Smooth muscle cell (in vitro differentiated cells): ENCODE measurements at regions not wholly inside any gene's neighbourhood (a gene's known extent, or its start where the extent isn't known, plus 50 kb on each side); places are given as distances from the start of the nearest gene placed in this dataset.

Experiments used
- DNase-seq: peaks from one replicate; lab custom pipeline; 2025; ENCODE audit not compliant: unreplicated experiment; lab: John Stamatoyannopoulos, UW
- H2AFZ ChIP-seq: fragments of 200-600 bp; sonication (generic); 2 replicates; pipeline ENCODE4 v1.6.0; 2016; ENCODE audit warnings: antibody characterized with exemption, low read depth, mild to moderate bottlenecking
- H3F3A ChIP-seq: fragments of 200-600 bp; sonication (generic); 2 replicates; pipeline ENCODE4 v1.6.0; 2017; ENCODE audit warnings: antibody characterized with exemption, low read depth
- H3K27ac ChIP-seq: fragments of 200-600 bp; sonication (generic); 2 replicates; pipeline ENCODE4 v1.5.1; 2016; ENCODE audit warnings: low read depth, mild to moderate bottlenecking
- H3K27me3 ChIP-seq: fragments of 200-600 bp; sonication (generic); 2 replicates; pipeline ENCODE4 v1.6.1; 2016; ENCODE audit warnings: low read depth, mild to moderate bottlenecking
- H3K36me3 ChIP-seq: fragments of 200-600 bp; sonication (generic); 2 replicates; pipeline ENCODE4 v1.5.1; 2016; ENCODE audit warnings: low read depth
- H3K4me1 ChIP-seq: fragments of 200-600 bp; sonication (generic); 2 replicates; pipeline ENCODE4 v1.5.1; 2016; ENCODE audit warnings: low read depth
- H3K4me2 ChIP-seq: fragments of 200-600 bp; sonication (generic); 2 replicates; pipeline ENCODE4 v1.6.0; 2016; ENCODE audit warnings: mild to moderate bottlenecking
- H3K4me3 ChIP-seq: fragments of 200-600 bp; sonication (generic); 2 replicates; pipeline ENCODE4 v1.5.1; 2016; ENCODE audit warnings: mild to moderate bottlenecking
- H3K79me2 ChIP-seq: fragments of 200-600 bp; sonication (generic); 2 replicates; pipeline ENCODE4 v1.6.0; 2016; ENCODE audit warnings: low read depth, mild to moderate bottlenecking
- H3K9ac ChIP-seq: fragments of 200-600 bp; sonication (generic); 2 replicates; pipeline ENCODE4 v1.6.0; 2016; ENCODE audit warnings: low read depth
- H3K9me3 ChIP-seq: fragments of 200-600 bp; sonication (generic); replicated peaks from 2 replicates; pipeline ENCODE4 v1.5.1; 2016; ENCODE audit warnings: low read depth
- H4K20me1 ChIP-seq: fragments of 200-600 bp; sonication (generic); 2 replicates; pipeline ENCODE4 v1.6.0; 2016; ENCODE audit warnings: low read depth
- WGBS: methylation state at CpG from one replicate; pipeline ENCODE4 v1.1.7; 2016; ENCODE audit warnings: low lambda C conversion rate; 5-methylcytosine and 5-hydroxymethylcytosine counted together
- TF ChIP-seq, protein P1 (sequence below): fragments of 200-600 bp; sonication (generic); IDR thresholded peaks from 2 replicates; pipeline ENCODE4 v1.5.1; 2017; ENCODE audit warnings: borderline replicate concordance, mild to moderate bottlenecking, antibody characterized with exemption; ENCODE audit not compliant: insufficient read depth, poor library complexity, severe bottlenecking

GRCh38 chr1:80472145-80472544 is 1328.6 kb upstream of the ADGRL2 start:
- Histone ChIP-seq H3K36me3 (no peaks in the 10 kb centered on the region), H3K4me2 (no peak overlapping the region), H3K79me2 (no peaks in the 10 kb centered on the region), H3F3A (no peaks in the 10 kb centered on the region), H3K9me3 (no peaks in the 10 kb centered on the region), H2AFZ (no peak overlapping the region), H3K27me3 (no peaks in the 10 kb centered on the region), H3K4me3 (no peak overlapping the region), H3K9ac (no peak overlapping the region), H3K4me1 (no peaks in the 10 kb centered on the region), H3K27ac (no peak overlapping the region), H4K20me1 (no peaks in the 10 kb centered on the region)
- TF ChIP-seq, protein P1, sequence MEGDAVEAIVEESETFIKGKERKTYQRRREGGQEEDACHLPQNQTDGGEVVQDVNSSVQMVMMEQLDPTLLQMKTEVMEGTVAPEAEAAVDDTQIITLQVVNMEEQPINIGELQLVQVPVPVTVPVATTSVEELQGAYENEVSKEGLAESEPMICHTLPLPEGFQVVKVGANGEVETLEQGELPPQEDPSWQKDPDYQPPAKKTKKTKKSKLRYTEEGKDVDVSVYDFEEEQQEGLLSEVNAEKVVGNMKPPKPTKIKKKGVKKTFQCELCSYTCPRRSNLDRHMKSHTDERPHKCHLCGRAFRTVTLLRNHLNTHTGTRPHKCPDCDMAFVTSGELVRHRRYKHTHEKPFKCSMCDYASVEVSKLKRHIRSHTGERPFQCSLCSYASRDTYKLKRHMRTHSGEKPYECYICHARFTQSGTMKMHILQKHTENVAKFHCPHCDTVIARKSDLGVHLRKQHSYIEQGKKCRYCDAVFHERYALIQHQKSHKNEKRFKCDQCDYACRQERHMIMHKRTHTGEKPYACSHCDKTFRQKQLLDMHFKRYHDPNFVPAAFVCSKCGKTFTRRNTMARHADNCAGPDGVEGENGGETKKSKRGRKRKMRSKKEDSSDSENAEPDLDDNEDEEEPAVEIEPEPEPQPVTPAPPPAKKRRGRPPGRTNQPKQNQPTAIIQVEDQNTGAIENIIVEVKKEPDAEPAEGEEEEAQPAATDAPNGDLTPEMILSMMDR: no peak
- DNase-seq: no peak
- WGBS: 96% methylated on average over 1 of the region's 1 CpG

DNA sequence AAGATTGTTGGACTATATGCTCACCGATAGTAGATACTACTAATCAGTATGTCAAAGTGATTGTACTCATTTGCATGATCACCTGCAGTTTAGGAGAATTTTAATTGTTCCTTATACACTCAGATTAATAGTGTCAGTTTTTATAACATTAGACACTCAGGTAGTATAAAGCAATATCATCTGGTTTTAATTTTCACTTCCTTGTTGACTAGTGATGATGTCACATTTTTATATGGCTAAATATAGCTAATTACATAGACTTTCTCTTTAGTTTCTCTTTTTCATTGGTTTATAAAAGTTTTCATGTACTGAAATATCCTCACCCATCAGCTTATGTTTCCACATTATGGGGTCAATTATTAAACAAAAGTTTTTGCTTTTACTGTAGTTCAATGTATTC is 1332.4 kb upstream of the ADGRL2 start:
- no peak overlapping the region for H2AFZ ChIP-seq
- TF ChIP-seq, protein P1: no peak
- H3K79me2 ChIP-seq: no peaks in the 10 kb centered on the region
- no peak for DNase-seq
- no peaks in the 10 kb centered on the region for H3K9me3 ChIP-seq
- no peak overlapping the region for H3K4me2 ChIP-seq
- WGBS: 93% methylated on average over 1 of the region's 1 CpG
- H3K4me1 ChIP-seq: no peaks in the 10 kb centered on the region
- H3K9ac ChIP-seq: no peak overlapping the region
- no peaks in the 10 kb centered on the region for H3K27me3 ChIP-seq
- no peak overlapping the region for H3K27ac ChIP-seq
- H3K4me3 ChIP-seq: no peak overlapping the region
- H4K20me1 ChIP-seq: no peaks in the 10 kb centered on the region
- H3K36me3 ChIP-seq: no peaks in the 10 kb centered on the region
- no peaks in the 10 kb centered on the region for H3F3A ChIP-seq

- Histone ChIP-seq H3K79me2 (no peaks in the 10 kb centered on the region), H3F3A (no peaks in the 10 kb centered on the region), H2AFZ (no peak overlapping the region), H4K20me1 (no peaks in the 10 kb centered on the region), H3K4me3 (no peak overlapping the region), H3K4me1 (peaks cover 6% of the 10 kb centered on the region), H3K27ac (no peak overlapping the region), H3K36me3 (no peaks in the 10 kb centered on the region), H3K27me3 (no peaks in the 10 kb centered on the region), H3K9me3 (no peaks in the 10 kb centered on the region), H3K4me2 (no peak overlapping the region), H3K9ac (no peak overlapping the region)
- WGBS: 85% methylated on average over 1 of the region's 1 CpG
- TF ChIP-seq, protein P1: no peak
- DNase-seq: no peak
Measured at GRCh38 chr1:80462006-80462405, 1338.7 kb upstream of the ADGRL2 start.

- H2AFZ ChIP-seq: no peak overlapping the region
- no peak overlapping the region for H3K27ac ChIP-seq
- no peak overlapping the region for H3K4me3 ChIP-seq
- H3F3A ChIP-seq: no peaks in the 10 kb centered on the region
- no peaks in the 10 kb centered on the region for H3K36me3 ChIP-seq
- no peak overlapping the region for H3K4me2 ChIP-seq
- TF ChIP-seq, protein P1: no peak
- no peak overlapping the region for H3K9ac ChIP-seq
- H3K27me3 ChIP-seq: no peaks in the 10 kb centered on the region
- no peak for DNase-seq
- H4K20me1 ChIP-seq: no peaks in the 10 kb centered on the region
- no peaks in the 10 kb centered on the region for H3K9me3 ChIP-seq
- 65% methylated on average over 2 of the region's 2 CpGs for WGBS
- H3K4me1 ChIP-seq: peaks cover 11% of the 10 kb centered on the region
- no peaks in the 10 kb centered on the region for H3K79me2 ChIP-seq
Measured at GRCh38 chr1:80457409-80457808, 1343.3 kb upstream of the ADGRL2 start.
